Psoas muscle (tissue), 7 donors: ENCODE measurements at regions not wholly inside any gene's neighbourhood (a gene's known extent, or its start where the extent isn't known, plus 50 kb on each side); places are given as distances from the start of the nearest gene placed in this dataset.

Experiments used
- ATAC-seq, 4 donors: fragments of 200-7000 bp; cut with Tn5 transposase; one replicate each; pipeline ENCODE4 v1.9.1; 2020; ENCODE audit warnings: moderate library complexity in 3 of 4, mild to moderate bottlenecking in 2 of 4
- DNase-seq, 2 donors: peaks; one replicate each; pipeline ENCODE4 v3.0.0-alpha.2; 2020
- H3K27ac ChIP-seq: fragments of 200-600 bp; one replicate; pipeline ENCODE4 v1.8.0; 2022
- H3K27me3 ChIP-seq, 3 donors: fragments of 200-600 bp in 1 of 3; one replicate each; pipeline versions ENCODE4 v1.6.1 to v1.8.0; 2013 to 2022; ENCODE audit warnings: low read length in 2 of 3, mild to moderate bottlenecking in 2 of 3, moderate library complexity in 1 of 3; ENCODE audit not compliant: insufficient read depth in 3 of 3
- H3K36me3 ChIP-seq, 2 donors: fragments of 200-600 bp in 1 of 2; one replicate each; pipeline versions ENCODE4 v1.6.1 to v1.8.0; 2013 to 2022; ENCODE audit warnings: low read depth in 1 of 2, mild to moderate bottlenecking in 1 of 2, moderate library complexity in 1 of 2; ENCODE audit not compliant: insufficient read depth in 1 of 2
- H3K4me1 ChIP-seq: fragments of 200-600 bp; one replicate; pipeline ENCODE4 v1.8.0; 2022
- H3K4me3 ChIP-seq: fragments of 200-600 bp; one replicate; pipeline ENCODE4 v1.8.0; 2022; ENCODE audit warnings: mild to moderate bottlenecking
- H3K9me3 ChIP-seq: fragments of 200-600 bp; one replicate; pipeline ENCODE4 v1.8.0; 2022
- WGBS, 3 donors: extraction: QIAGEN DNeasy Blood & Tissue Kit; methylation state at CpG; one replicate each; pipeline versions ENCODE4 v1.1.6 to v1.1.7; 2013; 5-methylcytosine and 5-hydroxymethylcytosine counted together
- intact Hi-C, 2 donors: fragments of 100-400 bp; cut with DNase I; formaldehyde crosslinking; loops; one replicate each; pipeline versions ENCODE4 v1.11.0 to v1.14.2; 2022
- TF ChIP-seq, protein P1 (sequence below): fragments of 200-600 bp; IDR thresholded peaks from one replicate; pipeline ENCODE4 v1.8.0; 2022; ENCODE audit warnings: antibody characterized with exemption
- donor health status: healthy with polysubstance abuse.
- donor health status: DM: no; HTN: no; CAD: no; lungs with moderate emphysema.
- donor health status: Bipolar disorder and iron deficiency.
- donor health status: healthy.
- donor health status: DM: yes; HTN: yes; CAD: no.
- donor health status: DM: no; HTN: no; CAD: no.
- donor health status: DM: yes; HTN: yes; CAD: no.

DNA sequence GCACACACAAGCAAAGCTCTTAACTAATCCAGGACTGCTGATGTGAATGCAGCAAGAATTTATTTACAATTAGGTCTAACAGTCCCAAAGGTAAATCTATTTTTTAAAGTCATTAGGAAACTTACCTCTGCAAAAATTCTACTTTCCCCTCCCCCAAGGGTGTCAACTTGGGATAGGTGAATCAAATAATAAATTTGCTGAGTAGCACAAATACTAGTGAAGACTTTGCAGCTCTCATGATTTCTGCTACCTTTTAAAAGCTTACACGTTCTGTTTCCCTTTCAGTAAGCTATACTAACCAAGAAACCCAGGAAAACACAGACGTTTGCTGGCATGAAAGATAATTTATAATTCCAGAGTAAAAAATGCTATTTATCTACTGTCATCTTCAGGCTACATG, 296.6 kb upstream of the SLC7A11 start:
- WGBS, 3 donors, result 31 to 43% (median 34%) methylated on average over 2 of the region's 2 CpGs
- TF ChIP-seq, protein P1, sequence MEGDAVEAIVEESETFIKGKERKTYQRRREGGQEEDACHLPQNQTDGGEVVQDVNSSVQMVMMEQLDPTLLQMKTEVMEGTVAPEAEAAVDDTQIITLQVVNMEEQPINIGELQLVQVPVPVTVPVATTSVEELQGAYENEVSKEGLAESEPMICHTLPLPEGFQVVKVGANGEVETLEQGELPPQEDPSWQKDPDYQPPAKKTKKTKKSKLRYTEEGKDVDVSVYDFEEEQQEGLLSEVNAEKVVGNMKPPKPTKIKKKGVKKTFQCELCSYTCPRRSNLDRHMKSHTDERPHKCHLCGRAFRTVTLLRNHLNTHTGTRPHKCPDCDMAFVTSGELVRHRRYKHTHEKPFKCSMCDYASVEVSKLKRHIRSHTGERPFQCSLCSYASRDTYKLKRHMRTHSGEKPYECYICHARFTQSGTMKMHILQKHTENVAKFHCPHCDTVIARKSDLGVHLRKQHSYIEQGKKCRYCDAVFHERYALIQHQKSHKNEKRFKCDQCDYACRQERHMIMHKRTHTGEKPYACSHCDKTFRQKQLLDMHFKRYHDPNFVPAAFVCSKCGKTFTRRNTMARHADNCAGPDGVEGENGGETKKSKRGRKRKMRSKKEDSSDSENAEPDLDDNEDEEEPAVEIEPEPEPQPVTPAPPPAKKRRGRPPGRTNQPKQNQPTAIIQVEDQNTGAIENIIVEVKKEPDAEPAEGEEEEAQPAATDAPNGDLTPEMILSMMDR, result no peak
- ATAC-seq, result no peak
- Histone ChIP-seq H3K4me1 (no peaks in the 10 kb centered on the region), H3K27ac (no peak overlapping the region), H3K4me3 (no peak overlapping the region), H3K27me3 (no peaks in the 10 kb centered on the region), H3K9me3 (no peaks in the 10 kb centered on the region), H3K36me3 (no peaks in the 10 kb centered on the region)
- intact Hi-C loops, result no loop called here
- no peak for DNase-seq

DNA sequence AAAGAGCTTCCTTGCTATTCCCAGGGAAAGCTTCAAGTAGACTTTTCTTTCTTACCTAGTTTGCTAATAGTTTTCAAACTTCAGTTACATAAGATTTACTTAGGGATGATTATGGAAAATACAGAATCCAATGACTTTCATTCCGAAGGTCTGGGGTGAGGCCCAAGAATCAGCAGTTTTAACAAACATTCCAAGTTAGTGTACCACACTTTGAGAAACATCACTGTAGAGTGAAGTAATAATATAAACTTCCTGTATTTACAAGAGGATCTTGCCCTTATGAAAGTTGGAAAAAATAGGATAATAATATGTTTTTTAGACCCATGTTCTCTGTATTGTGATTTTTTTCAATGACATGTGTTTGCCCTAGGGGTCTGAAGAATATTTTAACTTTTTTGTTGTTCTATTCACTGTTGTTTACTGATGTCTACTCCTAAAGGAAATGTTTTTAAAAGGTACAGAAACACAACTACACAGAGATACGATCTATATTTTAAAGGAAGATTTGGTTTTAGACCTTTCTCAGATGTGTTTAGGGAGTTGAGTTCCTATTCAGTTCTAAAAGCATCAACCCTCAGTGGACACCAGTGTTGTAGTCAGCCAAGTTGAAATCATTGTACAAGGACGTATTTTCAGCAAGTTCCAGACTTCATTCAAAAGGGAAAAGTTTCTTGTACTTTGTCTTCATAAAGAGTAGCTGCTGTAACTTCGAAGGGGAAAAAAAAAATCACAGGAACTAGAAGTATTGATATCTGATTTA, 295.8 kb upstream of the SLC7A11 start:
- intact Hi-C loops, result no loop called here
- DNase-seq, result no peak
- Histone ChIP-seq H3K27me3 (no peaks in the 10 kb centered on the region), H3K9me3 (peaks cover under 1% of the 10 kb centered on the region), H3K36me3 (no peaks in the 10 kb centered on the region), H3K4me1 (no peaks in the 10 kb centered on the region), H3K4me3 (no peak overlapping the region), H3K27ac (no peak overlapping the region)
- no peak for ATAC-seq
- TF ChIP-seq, protein P1, result no peak
- 67 to 73% (median 71%) methylated on average over 4 of the region's 4 CpGs for WGBS, 3 donors

DNA sequence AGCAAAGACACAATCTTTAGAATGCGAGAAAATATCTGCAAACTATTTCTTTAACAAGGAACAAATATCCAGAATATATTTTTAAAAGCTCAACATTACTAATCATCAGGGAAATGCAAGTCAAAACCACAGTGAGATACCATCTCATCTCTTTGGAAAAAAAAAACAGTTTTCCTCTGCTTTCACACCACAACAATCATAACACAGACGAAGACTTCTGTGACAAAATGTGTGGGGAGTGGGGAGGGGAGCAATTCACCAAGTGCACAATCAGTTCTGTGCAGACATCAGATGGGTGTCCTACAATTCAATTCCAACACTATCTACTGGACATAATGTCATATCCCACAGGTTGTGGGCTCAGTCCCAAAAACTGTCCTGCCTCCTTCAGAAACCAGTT, 293.2 kb upstream of the SLC7A11 start:
- TF ChIP-seq, protein P1, result no peak
- 82 to 90% (median 83%) methylated on average over 2 of the region's 2 CpGs for WGBS, 3 donors
- no peak for DNase-seq
- Histone ChIP-seq H3K4me3 (no peak overlapping the region), H3K4me1 (no peaks in the 10 kb centered on the region), H3K27me3 (no peaks in the 10 kb centered on the region), H3K27ac (no peak overlapping the region), H3K9me3 (peaks cover 18% of the 10 kb centered on the region), H3K36me3 (no peaks in the 10 kb centered on the region)
- ATAC-seq, result no peak
- intact Hi-C loops, result no loop called here

DNA sequence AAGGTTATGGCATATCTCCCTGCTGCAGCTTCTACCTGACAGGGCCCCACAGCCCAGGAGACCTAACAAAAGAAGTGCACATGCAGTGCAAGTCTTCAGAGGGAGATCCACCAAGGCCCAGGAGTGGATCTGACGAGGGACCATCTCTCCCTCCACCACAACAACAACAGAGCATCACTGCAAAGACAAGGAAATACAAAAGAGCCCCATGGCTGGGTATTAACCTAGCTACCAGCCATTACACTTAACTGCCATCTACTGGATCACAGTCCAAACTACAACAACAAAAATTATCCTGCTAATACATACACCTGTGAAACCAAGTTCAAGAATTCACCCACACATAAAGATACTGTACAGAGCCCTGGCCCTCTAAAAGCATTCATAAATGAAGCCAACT, 280.2 kb upstream of the SLC7A11 start:
- ATAC-seq (no peak), DNase-seq (no peak)
- no peak overlapping the region for H3K4me3 ChIP-seq
- H3K4me1 ChIP-seq, result no peaks in the 10 kb centered on the region
- 95 to 100% (median 98%) methylated on average over 1 of the region's 1 CpG for WGBS, 3 donors
- no peaks in the 10 kb centered on the region for H3K27me3 ChIP-seq
- no peak overlapping the region for H3K27ac ChIP-seq
- no peaks in the 10 kb centered on the region for H3K36me3 ChIP-seq
- H3K9me3 ChIP-seq, result no peaks in the 10 kb centered on the region
- intact Hi-C loops, result no loop called here
- TF ChIP-seq, protein P1, result peak; percentile 19

DNA sequence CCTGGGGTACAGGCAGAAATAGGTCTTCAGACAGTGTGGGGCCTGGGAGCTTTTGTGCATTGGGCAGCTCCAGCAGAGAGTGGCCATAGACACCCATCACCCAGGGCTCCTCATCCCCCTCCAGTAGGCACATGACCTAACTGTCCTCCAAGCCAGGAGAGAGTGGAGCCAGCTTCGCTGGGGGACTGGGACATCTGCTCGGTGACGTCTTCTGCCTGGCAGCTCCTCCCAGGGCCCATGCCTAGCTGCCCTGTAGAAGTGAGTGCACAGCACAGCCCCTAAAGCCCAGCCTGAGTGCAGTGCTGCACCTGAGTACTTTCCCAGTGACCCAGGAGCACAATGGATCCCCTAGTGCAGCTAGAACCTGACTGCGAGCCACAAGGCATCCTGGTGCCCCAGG, 279.7 kb upstream of the SLC7A11 start:
- DNase-seq (no peak), ATAC-seq (no peak)
- no peaks in the 10 kb centered on the region for H3K4me1 ChIP-seq
- 60 to 79% (median 67%) methylated on average over 4 of the region's 4 CpGs for WGBS, 3 donors
- no peak overlapping the region for H3K4me3 ChIP-seq
- no peaks in the 10 kb centered on the region for H3K9me3 ChIP-seq
- H3K27me3 ChIP-seq, result no peaks in the 10 kb centered on the region
- H3K36me3 ChIP-seq, result no peaks in the 10 kb centered on the region
- intact Hi-C loops, result no loop called here
- TF ChIP-seq, protein P1, result no peak
- no peak overlapping the region for H3K27ac ChIP-seq
